NT2/D1 (cell line): ENCODE measurements at regions not wholly inside any gene's neighbourhood (a gene's known extent, or its start where the extent isn't known, plus 50 kb on each side); places are given as distances from the start of the nearest gene placed in this dataset.
A peak's percentile ranks its signal among the peaks of the same experiment; 100 is the strongest.
"Not testable (repeated sequence)": the region's sequence is repeated elsewhere in the genome, so short reads cannot be mapped to it uniquely, and the experiment has no call there.

ENCODE experiments used
- DNase-seq: peaks from one replicate; pipeline ENCODE4 v3.0.0-alpha.2; 2011; ENCODE audit warnings: low read depth, low spot score
- H3K27me3 ChIP-seq: 2 replicates; pipeline ENCODE4 v1.6.0; 2011; ENCODE audit warnings: mild to moderate bottlenecking; ENCODE audit not compliant: insufficient read length, insufficient read depth
- H3K36me3 ChIP-seq: 2 replicates; pipeline ENCODE4 v1.6.1; 2011; ENCODE audit warnings: mild to moderate bottlenecking, low read length, mixed read lengths; ENCODE audit not compliant: insufficient read depth, insufficient read length
- H3K4me1 ChIP-seq: 2 replicates; pipeline ENCODE4 v1.5.1; 2011; ENCODE audit not compliant: insufficient read depth, insufficient read length
- H3K4me3 ChIP-seq: 2 replicates; pipeline ENCODE4 v1.5.1; 2011; ENCODE audit warnings: low read depth; ENCODE audit not compliant: insufficient read length
- H3K9ac ChIP-seq: 2 replicates; pipeline ENCODE4 v1.6.0; 2011; ENCODE audit warnings: low read depth; ENCODE audit not compliant: insufficient read length
- H3K9me3 ChIP-seq: 2 replicates; pipeline ENCODE4 v1.5.1; 2011; ENCODE audit warnings: mild to moderate bottlenecking, low read length; ENCODE audit not compliant: insufficient read depth
- SUZ12 ChIP-seq: IDR thresholded peaks from 2 replicates; pipeline ENCODE4 v1.6.1; 2011; ENCODE audit not compliant: insufficient read length, insufficient read depth; ENCODE audit errors: extremely low read depth
- YY1 ChIP-seq: IDR thresholded peaks from 2 replicates; pipeline ENCODE4 v1.6.1; 2011; ENCODE audit not compliant: insufficient read length, insufficient read depth
- ZNF274 ChIP-seq: IDR thresholded peaks from 2 replicates; pipeline ENCODE4 v1.6.1; 2011; ENCODE audit warnings: mild to moderate bottlenecking, low read depth, low read length

DNA sequence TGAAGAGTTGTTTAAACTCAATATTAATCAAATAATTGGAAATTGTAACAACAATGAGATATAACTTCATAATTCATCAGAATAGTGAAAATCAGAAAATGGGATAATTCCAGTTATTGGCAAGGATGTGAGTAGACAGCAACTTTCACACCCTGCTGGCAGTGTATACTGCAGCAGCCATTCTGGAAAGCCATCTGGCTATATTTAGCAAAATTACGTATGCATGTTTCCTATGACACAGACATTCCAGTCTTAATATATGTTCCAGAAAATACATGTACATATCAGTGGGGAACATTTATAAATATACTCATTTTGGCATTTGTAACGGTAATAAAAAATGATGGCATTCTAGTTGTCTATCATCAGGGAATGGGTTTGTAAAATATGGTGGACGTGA is 564.1 kb downstream of the GBE1 start:
- H3K9ac ChIP-seq: no peak overlapping the region
- H3K4me1 ChIP-seq: no peaks in the 10 kb centered on the region
- TF ChIP-seq SUZ12: no peak
- TF ChIP-seq ZNF274: no peak
- TF ChIP-seq YY1: no peak
- no peak overlapping the region for H3K4me3 ChIP-seq
- no peaks in the 10 kb centered on the region for H3K36me3 ChIP-seq
- DNase-seq: no peak
- H3K9me3 ChIP-seq: no peaks in the 10 kb centered on the region
- H3K27me3 ChIP-seq: no peaks in the 10 kb centered on the region

DNA sequence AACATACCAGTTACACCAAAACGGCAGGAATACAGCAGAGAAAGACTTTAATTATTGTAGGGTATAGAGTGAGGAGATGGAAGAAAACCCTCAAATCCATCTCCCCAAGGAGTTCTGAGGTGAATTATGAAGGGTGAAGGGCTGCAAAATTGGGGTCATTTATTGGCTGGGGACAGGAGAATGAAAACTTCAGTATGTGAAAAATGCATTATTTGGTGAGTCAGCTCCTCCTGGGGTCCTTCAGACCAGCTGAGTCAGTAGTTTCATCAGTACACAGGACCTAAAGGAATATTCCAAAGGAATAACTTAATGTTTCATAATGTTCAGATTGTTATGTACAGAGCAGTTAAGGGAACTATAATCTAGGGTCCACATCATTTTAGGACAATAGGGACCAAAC is 566.0 kb downstream of the GBE1 start:
- TF ChIP-seq YY1 (no peak), SUZ12 (no peak), ZNF274 (no peak)
- Histone ChIP-seq H3K4me3 (no peak overlapping the region), H3K4me1 (no peaks in the 10 kb centered on the region), H3K36me3 (no peaks in the 10 kb centered on the region), H3K27me3 (no peaks in the 10 kb centered on the region), H3K9me3 (no peaks in the 10 kb centered on the region), H3K9ac (no peak overlapping the region)
- DNase-seq: no peak

DNA sequence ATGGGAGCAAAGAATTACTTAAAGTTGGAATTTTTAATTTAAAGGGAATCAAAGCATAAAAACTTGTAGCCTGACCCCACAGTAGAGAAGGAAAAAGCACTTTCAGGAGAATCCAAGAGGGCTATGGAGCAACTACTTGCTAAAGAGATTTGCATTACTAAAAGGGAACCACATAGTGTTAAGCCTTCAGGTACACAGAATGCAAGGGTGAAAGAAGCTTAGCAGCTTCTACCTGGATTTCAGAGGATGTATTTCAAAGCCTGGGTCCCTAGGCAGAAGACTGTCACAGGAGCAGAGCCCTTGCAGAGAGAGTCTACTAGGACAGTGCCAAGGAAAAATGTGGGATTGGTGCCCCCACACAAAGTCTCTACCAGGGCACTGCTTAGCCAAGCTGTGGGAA is 575.0 kb downstream of the GBE1 start:
- no peak for DNase-seq
- no peaks in the 10 kb centered on the region for H3K36me3 ChIP-seq
- H3K4me3 ChIP-seq: no peak overlapping the region
- no peaks in the 10 kb centered on the region for H3K4me1 ChIP-seq
- no peak for TF ChIP-seq YY1
- H3K9ac ChIP-seq: no peak overlapping the region
- no peaks in the 10 kb centered on the region for H3K27me3 ChIP-seq
- 0 out of 2 replicates have a peak, but pooled peaks cover 5% of the 10 kb centered on the region for H3K9me3 ChIP-seq

DNA sequence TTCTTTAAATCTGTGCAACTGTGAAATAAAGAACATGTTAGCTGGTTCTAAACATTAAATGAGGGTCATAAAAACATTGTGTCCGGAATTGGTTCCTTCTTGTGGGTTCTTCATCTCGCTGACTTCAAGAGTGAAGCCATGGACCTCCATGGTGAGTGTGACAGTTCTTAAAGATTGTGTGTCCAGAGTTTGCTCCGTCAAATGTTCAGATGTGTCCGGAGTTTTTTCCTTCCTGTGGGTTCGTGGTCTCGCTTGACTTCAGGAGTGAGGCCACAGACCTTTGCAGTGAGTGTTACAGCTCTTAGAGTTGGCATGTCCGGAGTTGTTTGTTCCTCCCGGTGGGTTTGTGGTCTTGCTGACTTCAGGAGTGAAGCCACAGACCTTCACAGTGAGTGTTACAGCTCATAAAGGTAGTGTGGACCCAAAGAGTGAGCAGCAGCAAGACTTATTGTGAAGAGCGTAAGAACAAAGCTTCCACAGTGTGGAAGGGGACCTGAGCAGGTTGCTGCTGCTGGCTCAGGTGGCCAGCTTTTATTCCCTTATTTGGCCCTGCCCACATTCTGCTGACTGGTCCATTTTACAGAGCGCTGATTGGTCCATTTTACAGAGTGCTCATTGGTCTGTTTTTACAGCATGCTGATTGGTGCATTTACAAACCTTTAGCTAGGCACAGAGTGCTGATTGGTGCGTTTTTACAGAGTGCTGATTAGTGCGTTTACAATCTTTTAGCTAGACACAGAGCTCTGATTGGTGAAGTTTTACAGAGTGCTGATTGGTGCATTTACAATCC is 579.2 kb downstream of the GBE1 start:
- not testable (repeated sequence) for H3K36me3 ChIP-seq, H3K27me3 ChIP-seq, H3K4me1 ChIP-seq, DNase-seq, H3K4me3 ChIP-seq, H3K9ac ChIP-seq
- peaks cover 15% of the 10 kb centered on the region for H3K9me3 ChIP-seq

DNA sequence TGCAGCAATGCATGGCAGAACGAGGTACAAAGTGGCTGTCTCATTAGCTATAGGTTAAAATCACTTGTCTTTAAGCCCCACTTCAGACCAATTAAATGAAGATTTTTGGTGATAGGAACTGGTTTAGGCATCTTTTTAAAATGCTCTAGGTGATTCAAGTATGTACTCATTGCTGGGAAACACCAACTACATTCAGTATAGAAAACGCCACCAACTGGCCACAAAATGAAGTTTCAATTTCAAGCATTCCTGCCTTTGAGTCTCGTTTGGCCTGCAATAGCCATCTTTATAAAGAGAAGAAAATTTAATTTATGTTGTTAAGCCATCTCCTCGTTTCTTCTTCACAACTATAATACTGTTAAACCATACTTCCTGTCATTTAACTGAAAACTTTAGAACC is 587.9 kb downstream of the GBE1 start:
- DNase-seq: peak; percentile 6

DNA sequence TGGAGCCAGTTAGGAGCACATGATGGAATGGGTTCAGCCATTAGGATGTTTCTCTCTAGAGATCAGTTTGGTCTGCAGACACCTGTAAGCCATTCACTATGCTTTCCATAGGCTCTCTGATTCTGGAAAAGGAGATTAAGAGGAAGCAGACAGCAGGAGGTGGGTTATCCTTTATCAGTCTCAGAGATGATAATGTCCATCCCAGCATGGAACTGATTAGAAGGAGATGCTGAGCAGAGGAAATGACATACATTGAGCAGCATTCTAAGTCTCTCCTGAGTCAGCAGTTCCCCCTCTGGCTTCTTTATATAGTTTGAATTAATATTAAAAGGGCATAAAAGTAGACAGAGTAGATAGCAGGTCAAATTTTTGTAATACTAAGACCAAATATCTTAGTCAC is 591.1 kb downstream of the GBE1 start:
- no peak overlapping the region for H3K4me3 ChIP-seq
- no peaks in the 10 kb centered on the region for H3K27me3 ChIP-seq
- TF ChIP-seq SUZ12: no peak
- no peak for TF ChIP-seq YY1
- TF ChIP-seq ZNF274: no peak
- no peaks in the 10 kb centered on the region for H3K36me3 ChIP-seq
- H3K9me3 ChIP-seq: no peaks in the 10 kb centered on the region
- H3K4me1 ChIP-seq: no peaks in the 10 kb centered on the region
- H3K9ac ChIP-seq: no peak overlapping the region
- peak; percentile 38 for DNase-seq

More for the DNA sequence above, 587.9 kb downstream of the GBE1 start:
- TF ChIP-seq ZNF274: no peak
- Histone ChIP-seq H3K9ac (no peak overlapping the region), H3K36me3 (no peaks in the 10 kb centered on the region), H3K4me3 (no peak overlapping the region), H3K4me1 (no peaks in the 10 kb centered on the region), H3K9me3 (no peaks in the 10 kb centered on the region), H3K27me3 (no peaks in the 10 kb centered on the region)

DNA sequence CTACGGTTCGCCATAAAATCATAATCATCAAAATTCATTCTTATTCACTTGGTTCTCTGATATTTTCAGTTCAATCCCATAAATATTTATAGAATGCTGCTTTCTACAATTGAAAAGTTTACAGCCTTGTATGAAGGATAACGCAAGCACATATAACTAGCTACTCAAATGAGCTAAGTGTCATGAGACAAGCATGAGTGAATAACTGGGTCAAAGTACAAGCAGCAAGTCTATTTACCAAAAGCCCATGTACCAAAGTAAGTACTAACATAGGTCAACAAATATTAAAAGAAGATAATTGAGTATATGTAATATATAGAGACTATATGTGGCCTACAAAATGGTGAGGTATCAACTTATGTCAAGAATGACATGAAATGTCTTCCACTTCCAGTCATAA is 596.6 kb downstream of the GBE1 start:
- TF ChIP-seq SUZ12 (no peak), YY1 (no peak), ZNF274 (no peak)
- Histone ChIP-seq H3K4me3 (no peak overlapping the region), H3K9me3 (no peaks in the 10 kb centered on the region), H3K36me3 (no peaks in the 10 kb centered on the region), H3K4me1 (no peaks in the 10 kb centered on the region), H3K9ac (no peak overlapping the region), H3K27me3 (no peaks in the 10 kb centered on the region)
- no peak for DNase-seq

DNA sequence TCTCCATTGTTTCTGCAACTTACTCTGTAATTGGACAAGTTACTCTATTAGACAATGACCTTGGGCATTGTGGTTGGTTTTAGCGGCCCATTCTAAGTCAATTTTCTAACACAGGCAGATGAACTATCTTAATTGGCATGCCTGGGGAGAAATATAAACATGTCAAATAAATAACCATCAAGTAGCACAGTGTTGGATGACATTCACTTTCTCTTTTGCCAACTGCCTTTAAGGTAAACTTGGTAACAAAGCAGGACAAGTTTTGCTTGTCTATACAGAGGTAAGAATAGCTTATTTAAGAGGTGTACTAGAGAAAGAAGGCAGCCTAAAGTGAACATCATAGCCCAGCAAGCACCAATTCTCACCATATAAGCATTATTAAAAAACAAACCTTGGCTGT is 599.6 kb downstream of the GBE1 start:
- H3K9me3 ChIP-seq: no peaks in the 10 kb centered on the region
- H3K4me1 ChIP-seq: no peaks in the 10 kb centered on the region
- H3K27me3 ChIP-seq: no peaks in the 10 kb centered on the region
- no peak overlapping the region for H3K9ac ChIP-seq
- H3K4me3 ChIP-seq: no peak overlapping the region
- TF ChIP-seq YY1 (no peak), ZNF274 (no peak), SUZ12 (no peak)
- H3K36me3 ChIP-seq: no peaks in the 10 kb centered on the region
- DNase-seq: no peak
